GM21381 (cell line): ENCODE measurements at regions not wholly inside any gene's neighbourhood (a gene's known extent, or its start where the extent isn't known, plus 50 kb on each side); places are given as distances from the start of the nearest gene placed in this dataset.

Experiments used
- ATAC-seq: cut with Tn5 transposase; IDR thresholded peaks from one replicate; pipeline ENCODE4 v1.9.1; 2021; ENCODE audit warnings: mild to moderate bottlenecking, moderate library complexity; ENCODE audit not compliant: unreplicated experiment

DNA sequence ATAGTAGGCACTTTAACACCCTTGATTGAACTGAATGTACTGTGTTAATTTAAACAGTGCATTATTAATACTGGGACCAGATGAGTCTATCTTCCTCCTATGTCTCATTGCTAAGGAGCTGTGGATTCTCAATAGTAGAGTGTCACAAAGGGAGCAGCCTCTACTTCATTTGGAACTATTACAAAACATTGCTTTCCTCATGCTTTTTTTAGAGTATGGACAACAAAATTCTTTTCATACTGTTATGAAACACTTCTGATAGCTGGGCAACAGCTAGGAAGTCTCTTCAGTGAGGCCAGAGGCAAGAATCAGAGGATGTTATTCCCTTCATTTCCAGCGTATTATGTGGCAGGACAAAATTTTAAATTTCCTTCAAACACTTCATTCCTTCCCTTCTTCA is 160.8 kb downstream of the FBXO8 start:
- no peak for ATAC-seq

DNA sequence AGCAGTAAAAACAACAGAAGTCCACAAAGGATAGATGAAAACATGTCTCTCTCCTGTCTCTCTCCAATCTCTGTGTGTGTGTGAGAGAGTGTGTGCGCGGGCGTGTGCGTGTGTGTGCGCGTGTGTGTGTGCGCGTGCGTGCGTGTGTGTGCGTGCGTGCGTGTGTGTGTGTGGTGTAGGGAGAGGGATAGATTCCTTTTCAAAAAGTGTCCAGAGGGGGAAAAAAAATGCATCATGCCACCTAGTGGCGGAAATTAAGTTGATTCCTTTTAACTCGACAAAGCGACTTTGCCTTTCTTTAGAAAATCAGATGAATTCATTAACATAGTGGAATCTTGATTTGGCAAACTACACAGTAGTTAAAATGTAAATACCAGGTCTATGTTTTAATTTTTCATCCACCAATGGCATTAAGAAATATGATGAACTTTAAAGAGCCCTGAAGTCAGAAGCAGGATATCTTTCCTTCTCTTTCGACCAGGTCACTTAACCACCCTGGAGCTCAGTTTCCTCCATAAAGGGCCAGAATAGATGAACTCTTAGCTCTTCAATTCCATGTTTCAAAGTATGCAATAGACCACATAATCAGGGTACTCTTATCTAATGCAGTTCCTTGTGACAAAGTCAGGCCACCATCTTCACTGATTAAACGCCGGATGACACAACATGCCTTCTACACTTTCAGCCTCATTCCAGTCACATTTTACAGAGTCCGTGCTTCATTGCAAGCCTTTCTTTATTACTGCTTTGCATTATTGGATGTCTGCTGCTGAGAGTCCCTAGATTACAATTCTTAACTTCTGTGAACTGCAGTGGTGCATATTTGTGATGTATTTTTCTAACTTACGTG is 162.8 kb downstream of the FBXO8 start:
- no peak for ATAC-seq

DNA sequence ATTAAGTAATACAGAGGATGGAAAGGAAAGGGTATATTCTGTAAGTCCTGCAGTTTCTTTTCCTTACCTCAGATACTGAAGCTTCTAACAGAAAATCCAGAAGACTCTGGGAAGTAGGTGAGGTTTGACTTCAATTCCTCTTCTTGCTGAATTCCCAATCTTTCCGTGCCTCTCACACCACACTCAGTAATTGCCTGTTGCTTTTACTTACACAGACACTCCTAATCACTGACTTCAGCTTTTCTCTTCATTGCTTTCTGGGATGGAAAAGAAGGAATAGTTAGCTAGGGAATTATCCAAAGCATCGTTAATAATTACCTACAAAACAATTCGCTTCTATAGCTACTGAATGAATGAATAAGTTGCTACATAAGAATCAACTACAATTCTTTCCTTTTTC is 163.6 kb downstream of the FBXO8 start:
- ATAC-seq: no peak

DNA sequence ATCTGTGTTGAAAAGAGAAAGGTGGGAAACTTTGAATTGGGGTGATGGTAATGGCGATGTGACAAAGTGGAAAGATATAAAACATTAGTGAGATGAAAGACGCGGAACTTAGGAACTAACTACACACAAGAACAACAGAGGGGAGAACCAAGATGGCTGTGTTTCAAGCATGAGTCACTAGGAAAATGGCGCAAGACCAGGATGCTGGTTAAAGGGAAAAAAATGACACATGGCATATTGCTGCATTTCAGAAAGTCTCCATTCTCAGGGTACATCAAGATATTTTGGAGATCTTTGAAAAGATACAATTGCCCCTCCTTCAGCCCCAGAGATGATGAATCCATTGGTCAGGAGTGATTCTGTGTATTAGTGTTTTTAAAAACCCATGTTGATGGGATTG is 164.4 kb downstream of the FBXO8 start:
- no peak for ATAC-seq

DNA sequence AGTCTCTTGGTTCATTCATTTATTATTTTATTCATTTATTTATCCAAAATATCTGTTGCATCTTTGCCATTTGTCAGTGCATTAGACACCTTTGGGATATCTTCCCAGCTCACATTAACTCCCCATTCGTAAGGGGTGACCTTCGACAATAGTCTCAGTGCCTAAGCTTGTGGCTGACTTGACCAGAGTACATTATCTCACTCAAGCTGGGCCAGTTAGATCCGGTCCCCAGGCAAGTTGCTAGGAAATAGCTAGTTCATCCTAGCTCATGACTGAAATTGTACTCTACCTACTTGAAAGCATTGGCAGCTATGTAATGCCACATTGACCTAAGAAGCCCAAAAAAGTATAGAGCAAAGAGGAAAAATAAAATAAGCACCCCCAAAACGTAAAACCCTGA is 165.3 kb downstream of the FBXO8 start:
- ATAC-seq: no peak

DNA sequence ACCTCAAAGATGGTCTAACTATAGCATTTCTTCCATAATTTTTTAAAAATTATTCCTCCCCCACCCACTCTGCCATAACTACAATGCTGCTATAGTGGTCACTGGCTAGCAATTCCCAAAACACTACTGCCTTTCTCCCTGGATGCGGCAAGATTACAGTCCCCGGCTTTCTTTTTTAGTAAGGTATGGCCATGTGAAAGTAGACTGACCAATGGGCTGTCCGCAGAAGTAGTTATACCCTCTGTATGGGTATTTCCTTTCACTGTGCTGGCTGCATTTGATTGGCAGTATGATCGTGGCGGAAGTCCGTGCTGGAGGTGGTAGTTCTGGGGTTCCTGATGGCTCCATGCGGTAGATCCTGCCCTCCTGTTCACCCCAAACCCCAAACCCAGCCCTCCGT is 166.0 kb downstream of the FBXO8 start:
- no peak for ATAC-seq

DNA sequence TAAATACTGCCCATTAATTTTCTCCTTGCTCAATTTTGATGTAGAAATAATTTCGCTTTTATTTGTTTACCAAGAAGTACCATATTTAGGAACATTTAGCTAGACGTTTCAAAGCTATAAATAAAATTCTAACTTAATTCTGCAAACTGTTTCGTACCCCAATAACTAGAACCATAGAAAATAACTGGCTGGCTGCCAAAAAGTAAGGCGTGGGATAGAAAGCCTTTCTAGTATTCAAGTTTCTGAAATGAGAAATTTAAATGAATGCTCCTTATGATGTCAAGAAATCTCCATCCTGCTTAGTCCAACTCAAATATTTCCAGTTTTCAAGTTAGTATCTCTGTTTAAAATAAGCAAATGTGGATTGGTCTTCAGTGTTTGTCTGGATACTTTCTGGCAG is 167.4 kb downstream of the FBXO8 start:
- ATAC-seq: no peak

DNA sequence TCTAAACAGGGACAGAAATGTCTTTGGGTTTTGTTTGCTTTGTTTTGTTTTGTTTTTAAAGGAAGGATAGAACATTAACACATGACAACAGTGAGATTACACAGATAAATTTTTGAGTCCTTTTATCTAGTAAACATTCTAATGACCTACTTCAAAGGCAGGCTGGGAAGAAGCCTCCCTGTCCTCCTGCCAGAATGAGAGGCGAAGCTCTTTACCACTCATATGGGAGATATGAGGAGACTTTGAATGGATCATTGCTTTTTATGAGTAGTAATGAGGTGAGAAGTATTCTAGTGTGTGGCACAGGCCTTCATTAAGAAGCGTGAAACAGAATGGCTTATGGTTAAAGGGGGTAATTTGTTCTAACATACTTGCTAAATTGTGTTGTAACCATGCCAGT is 172.0 kb downstream of the FBXO8 start:
- no peak for ATAC-seq

DNA sequence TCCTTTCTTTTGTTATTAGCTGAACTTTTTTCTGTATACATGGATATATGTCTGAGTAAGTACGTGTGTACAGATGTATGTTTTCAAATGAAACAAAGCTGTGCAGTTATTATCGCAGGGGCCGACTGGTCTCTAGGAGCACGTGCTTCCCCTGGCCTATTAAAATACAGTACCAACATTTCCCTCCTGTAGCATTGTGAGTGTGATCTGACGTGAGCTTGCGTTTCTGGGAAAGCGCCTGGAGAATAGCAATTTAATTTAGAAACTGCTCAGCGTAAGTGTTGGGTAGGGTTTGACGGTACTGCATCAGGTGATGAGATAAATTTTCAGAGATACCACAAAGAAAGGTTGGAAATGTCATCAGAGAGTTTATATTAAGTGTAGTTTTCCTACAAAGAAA is 173.3 kb downstream of the FBXO8 start:
- no peak for ATAC-seq

DNA sequence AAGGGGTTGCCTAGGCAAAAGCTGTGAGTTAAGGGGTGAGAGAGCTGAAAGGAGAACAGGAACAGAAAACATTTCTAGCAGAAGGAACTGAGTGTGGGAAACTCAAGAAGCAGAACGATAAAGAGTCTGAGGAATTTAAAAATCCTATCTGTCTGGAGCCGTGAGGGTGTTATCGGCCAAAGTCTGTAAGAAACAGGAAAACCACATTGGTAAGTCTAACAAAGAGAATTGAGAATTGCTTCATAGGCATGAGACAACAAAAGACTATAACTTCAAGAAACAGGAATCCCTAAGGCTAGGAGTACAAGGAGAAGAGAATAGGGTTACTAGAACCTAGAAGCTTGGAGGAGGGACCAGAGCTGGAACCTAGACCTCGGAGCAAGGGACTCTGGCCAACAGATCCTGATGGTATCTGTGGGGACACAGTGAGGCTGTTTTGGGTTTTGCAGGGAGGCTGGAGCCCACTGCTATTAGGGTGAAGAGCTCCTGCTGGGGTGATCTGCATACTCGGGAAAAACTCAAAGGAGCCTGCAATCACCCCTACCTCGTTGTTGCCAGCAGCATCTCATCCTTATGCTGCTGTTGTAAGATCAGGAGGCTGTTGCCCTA is 175.6 kb downstream of the FBXO8 start:
- no peak for ATAC-seq

DNA sequence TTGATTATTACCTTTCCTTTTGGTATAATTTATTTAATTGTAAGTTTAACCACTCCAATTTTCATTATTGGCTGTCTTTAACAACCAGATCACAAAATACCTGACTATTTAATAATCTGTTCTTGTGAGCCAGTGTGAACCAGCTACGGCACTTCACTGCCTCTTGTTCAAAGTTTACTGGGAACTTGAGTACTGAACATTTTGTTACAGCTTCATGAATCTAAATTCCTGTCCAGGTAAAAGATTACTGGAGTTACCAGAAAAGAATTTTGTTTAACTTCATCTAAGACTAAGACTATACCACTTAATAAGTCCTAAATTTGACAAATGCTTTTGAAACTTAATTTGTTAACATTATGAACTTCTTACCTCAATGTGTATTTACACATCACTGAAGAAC is 178.3 kb downstream of the FBXO8 start:
- no peak for ATAC-seq

DNA sequence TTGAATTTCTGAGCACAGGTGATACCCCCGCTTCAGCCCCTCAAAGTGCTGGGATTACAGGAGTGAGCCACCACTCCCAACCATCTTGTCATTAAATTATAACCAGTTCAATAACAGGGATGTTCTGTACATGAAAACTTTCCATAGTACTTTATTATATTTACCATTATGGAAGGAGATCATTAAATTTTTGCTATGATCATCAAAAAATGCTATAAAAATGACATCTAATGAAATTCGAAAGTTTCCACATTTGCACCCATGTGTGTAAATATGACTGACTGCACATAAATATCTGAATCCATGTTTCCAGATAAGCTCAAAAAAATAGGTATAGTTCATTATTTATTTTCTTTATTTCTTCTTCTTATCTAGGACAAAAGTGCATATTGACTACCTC is 182.6 kb downstream of the FBXO8 start:
- no peak for ATAC-seq

DNA sequence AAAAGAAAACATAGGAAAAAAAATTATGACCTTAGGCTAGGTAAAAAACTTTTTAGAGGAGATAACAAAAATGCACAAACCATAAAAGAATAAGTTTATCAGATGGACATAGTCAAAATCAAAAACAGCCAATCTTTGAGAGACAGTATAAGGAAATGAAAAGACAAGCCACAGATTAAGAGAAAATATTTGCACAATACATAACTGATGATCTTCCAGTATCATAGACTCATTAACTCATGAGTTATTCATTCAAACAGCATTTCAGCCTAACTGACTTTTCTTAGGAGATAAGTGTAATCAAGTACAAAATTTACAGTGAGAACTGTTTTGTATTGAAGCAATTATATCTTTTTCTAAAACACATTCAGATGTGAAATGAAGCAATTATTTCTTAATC is 183.8 kb downstream of the FBXO8 start:
- no peak for ATAC-seq

DNA sequence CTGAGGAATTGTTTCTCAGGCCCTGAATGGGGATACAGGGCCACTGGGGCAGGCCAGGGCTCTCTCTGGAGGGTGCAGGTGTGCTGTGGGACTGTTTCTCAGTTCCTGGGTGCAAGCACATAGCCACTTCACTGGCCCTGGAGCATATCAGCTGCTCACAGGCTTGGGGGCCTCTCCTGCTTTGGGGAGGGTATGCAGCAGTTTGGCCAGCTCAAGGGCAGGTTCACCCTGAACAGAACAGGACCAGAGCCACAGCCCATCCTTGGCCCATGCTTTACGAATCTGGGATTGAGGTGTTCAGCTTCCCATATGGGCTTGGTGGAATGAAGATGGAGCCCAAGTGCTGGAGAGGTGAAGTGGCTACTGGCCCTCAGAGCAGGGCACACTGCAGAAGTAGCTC is 186.5 kb downstream of the FBXO8 start:
- ATAC-seq: no peak

DNA sequence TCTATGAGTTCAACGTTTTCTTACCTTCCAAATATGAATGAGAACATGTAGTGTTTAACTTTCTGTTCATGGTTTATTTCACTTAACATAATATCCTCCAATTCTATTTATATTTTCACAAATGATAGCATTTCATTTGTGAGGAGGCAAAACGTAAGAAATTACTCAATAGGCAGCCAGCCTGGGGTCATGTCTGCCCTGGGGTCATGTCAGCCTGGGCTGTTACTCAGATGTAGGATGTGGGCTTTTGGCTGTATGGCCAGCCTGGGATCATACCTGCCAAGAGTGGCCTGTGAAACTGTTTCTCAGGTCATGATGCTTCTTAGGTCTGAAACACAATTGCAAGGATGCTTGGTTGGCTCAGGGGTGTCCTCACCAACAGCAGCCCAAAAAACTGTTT is 187.0 kb downstream of the FBXO8 start:
- ATAC-seq: no peak

DNA sequence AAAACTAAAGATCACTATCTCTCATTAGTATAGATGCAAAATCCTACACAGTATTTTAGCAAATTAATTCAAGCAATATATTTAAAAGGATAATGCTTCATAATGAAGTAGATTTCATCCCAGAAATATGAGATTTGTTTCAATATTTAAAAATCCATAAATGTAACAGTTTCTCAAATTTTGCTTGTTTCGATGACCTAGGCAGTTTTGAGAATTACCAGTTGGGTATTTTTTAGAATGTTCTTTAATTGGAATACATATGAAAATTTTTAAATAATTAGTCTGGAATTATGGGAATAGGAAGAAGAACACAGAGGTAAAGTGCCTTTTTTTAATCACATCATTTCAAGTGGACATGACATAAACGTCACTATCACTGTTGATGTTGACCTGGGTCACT is 192.3 kb downstream of the FBXO8 start:
- no peak for ATAC-seq

DNA sequence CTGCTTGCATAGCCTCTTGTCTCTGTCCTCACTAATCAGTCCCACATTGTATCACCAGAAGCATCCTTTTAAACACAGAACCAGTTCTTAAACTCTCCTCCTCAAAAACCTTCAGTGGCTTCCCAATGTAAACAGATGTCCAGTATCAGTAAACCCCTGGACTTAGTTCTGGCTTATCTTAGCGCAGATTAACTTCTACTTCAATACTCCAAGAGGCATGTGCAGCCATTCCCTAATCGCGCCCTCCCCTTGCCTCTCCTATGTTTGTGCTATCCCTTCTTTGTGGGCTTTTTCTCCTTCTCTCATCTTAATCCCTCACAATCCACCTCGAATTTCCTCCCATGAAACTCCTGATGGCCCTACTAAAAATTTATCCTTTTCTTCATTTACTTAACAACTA is 193.8 kb downstream of the FBXO8 start:
- no peak for ATAC-seq

DNA sequence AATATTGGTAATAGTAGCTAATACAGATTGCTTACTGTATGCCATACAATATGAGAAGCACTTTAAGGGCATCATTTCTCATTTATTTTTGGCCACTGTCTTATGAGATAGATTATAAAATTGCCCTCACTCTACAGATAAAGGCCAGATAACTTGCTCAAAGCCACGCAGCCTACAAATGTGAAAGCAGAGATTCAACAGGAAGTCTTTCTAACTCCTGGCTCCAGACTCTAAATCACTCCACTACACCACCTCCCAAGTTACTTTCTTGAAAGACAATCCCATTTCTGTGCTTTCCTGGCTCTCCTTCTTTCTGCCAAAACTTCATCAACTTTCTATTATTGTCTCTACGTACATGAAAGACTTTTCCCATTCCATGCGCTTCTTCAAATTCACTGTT is 194.7 kb downstream of the FBXO8 start:
- no peak for ATAC-seq

DNA sequence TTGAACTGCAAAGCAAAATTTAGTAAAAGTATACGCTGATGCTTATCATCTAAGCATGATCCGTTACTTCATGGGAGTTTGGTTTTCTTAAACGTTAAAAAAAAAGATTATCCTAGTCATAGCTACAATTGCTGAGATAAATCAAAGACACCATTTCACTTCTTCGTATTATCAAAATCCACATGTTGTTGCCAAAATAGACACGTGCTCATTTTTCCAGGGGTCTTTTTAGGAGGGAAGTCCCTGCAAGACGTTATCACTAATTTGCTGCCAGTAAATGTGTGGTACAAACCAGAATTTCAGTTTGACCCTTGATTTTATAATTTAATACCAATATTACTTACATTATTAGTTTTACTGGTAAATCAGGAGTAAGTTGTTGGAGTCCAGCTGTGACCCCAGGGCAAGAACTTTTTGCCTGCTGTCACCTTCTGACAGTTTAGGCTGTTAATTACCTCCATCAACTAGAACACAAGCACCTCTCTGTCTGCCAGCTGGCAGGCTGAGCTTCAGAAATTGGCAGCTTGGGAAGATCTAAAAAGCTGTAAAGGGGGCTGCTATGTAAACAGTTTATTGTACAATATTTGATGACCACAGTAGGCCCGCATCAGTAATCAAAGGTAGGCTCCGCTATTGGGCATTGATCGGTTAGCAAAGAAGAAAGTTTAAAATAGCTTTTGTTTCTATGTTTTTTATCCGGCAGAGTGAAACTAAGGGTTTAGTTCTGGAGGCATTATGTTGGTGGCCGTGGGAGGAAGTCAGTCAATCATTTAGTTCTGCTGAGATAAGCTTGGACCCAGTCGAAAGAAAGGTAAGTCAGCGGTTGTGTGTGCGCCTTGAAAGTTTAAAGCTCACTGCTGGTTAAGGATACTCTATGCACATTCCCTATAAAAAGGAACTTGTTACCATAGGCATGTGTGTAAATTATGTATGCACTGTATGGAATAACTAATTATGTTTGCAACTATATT is 196.4 kb downstream of the FBXO8 start:
- ATAC-seq: no peak

DNA sequence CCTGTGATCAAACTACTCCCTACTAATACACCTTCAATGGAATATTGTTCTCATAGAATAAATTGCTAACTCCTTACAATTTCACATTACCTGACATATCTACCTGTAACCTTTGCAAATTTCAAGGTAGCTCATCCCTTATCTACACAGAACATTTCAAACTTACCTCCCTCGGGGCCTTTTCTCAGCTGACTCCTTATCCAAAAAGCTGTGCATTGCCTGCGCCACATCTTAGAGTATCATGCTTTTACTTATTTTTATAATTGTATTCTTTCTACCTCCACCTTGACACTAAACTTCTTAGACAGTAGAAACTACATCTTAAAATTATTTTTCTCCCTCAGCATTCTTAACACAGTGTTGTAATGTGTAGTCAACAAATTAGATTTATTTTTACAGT is 198.5 kb downstream of the FBXO8 start:
- ATAC-seq: no peak

DNA sequence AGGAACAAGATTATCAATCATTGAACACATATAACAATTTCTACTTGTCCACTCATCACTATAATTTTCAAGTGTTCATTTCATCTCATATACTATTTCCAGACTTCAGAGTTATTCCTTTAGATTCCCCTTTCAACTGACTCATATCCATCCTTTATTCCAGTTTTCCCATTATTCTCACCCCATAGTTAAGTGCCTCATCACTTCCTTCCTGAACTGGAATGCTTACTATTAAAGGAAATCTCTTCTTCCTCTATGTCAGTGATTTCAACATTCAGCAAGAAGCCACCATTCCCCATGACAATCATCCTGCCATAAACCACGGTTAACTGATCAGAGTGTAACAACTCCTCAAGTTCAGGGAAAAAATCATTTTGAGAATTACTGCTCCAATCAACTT is 198.9 kb downstream of the FBXO8 start:
- no peak for ATAC-seq

DNA sequence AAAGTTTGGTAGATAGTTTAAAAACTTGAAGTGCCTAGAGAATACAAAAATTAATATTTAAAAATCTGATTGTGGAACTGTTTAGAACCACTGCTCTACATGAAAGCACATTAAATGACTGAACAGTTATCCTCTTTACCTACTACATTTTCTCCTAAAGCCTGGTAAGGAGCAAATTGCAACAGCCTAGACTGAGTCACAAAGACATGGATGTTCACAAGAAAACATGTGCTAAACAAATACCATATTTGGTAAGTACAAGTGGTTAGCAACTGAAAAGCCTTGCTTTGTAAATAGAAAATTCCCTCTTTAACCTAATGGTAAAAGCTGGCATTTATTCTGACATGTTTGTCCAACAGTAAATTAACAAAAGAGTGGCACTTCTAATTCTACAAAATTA is 203.1 kb downstream of the FBXO8 start:
- ATAC-seq: no peak
